Fibroblast of lung (primary cell): ENCODE measurements at regions not wholly inside any gene's neighbourhood (a gene's known extent, or its start where the extent isn't known, plus 50 kb on each side); places are given as distances from the start of the nearest gene placed in this dataset.

Experiments
- EZH2 ChIP-seq: IDR thresholded peaks from 2 replicates; pipeline ENCODE4 v1.5.1; 2012; ENCODE audit warnings: low read length, control low read depth, mild to moderate bottlenecking; ENCODE audit errors: missing control alignments
- TF ChIP-seq, protein P1 (sequence below), 2 donors: IDR thresholded peaks in 1 of 2; conservative IDR thresholded peaks in 1 of 2; 1 replicate in 1 of 2; 2 replicates in 1 of 2; pipeline ENCODE4 v1.5.1; 2011 to 2012; ENCODE audit warnings: low read length in 2 of 2, control low read depth in 1 of 2, inconsistent platforms in 1 of 2, low read depth in 1 of 2, mild to moderate bottlenecking in 1 of 2

DNA sequence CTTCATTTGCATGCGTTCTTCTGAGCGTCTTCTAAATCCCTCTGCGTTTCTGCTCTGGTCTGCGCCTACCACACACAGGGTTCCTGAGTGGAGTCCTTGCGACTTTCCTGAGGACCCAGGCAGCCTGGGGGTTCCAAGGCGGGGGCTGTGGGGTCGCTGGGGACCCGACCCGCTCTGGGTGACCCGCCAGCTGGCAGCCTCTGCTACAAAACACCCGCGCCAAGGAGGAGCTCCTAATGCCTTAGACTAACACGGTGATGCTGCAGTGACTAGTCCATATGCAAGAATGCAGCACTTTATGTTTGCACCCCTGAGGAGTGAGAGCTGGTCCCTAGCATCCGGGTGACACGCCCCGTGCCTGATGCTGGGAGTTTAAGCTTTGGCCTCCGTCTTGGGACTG is 367.0 kb upstream of the POM121L12 start:
- TF ChIP-seq, protein P1, sequence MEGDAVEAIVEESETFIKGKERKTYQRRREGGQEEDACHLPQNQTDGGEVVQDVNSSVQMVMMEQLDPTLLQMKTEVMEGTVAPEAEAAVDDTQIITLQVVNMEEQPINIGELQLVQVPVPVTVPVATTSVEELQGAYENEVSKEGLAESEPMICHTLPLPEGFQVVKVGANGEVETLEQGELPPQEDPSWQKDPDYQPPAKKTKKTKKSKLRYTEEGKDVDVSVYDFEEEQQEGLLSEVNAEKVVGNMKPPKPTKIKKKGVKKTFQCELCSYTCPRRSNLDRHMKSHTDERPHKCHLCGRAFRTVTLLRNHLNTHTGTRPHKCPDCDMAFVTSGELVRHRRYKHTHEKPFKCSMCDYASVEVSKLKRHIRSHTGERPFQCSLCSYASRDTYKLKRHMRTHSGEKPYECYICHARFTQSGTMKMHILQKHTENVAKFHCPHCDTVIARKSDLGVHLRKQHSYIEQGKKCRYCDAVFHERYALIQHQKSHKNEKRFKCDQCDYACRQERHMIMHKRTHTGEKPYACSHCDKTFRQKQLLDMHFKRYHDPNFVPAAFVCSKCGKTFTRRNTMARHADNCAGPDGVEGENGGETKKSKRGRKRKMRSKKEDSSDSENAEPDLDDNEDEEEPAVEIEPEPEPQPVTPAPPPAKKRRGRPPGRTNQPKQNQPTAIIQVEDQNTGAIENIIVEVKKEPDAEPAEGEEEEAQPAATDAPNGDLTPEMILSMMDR (conservative IDR thresholded peaks at IDR 0.05 in 1 of 2, IDR thresholded peaks at IDR 0.05 in 1 of 2; ENCODE audit: low read depth in 1 of 2, low read length in 2 of 2): no peak
- TF ChIP-seq EZH2: no peak
